K562 (cell line): ENCODE measurements at regions not wholly inside any gene's neighbourhood (a gene's known extent, or its start where the extent isn't known, plus 50 kb on each side); places are given as distances from the start of the nearest gene placed in this dataset.

Experiments
- ATAC-seq: fragments of 200-7000 bp; cut with Tn5 transposase; 3 replicates; pipeline ENCODE4 v1.9.1; 2020; ENCODE audit warnings: moderate library complexity
- BruUV-seq: library from RNA; stranded (reverse); fragments of 400-500 nt; replicated peaks from 2 replicates; lab custom pipeline; 2021; lab: Mats Ljungman, UMichigan
- CTCF ChIA-PET: fragments of 300-600 bp; formaldehyde crosslinking; extraction: SDS; loops from one replicate; lab custom pipeline; 2021; ENCODE audit warnings: low intra/inter-chr PET ratio; lab: Yijun Ruan, JAX
- POLR2A ChIA-PET: fragments of 300-600, 350-650 bp; sonication (Branson Sonifier 250); formaldehyde crosslinking; extraction: SDS; loops from one replicate; lab custom pipeline; 2021; ENCODE audit warnings: antibody characterized with exemption, inconsistent platforms; lab: Yijun Ruan, JAX
- DNase-seq, 4 experiments: peaks; one replicate each; pipeline versions ENCODE4 v3.0.0 to v3.0.0-alpha.2; 2011 to 2018; ENCODE audit warnings: low spot score in 3 of 4, mixed read lengths in 3 of 4; ENCODE audit errors: extremely low read depth in 1 of 4
- FAIRE-seq: peaks from 2 replicates; lab custom pipeline; 2011; peaks lifted over from hg19 to GRCh38; lab: Jason Lieb, UNC
- H2AFZ ChIP-seq: 2 replicates; pipeline ENCODE4 v1.6.0; 2011; ENCODE audit warnings: low read depth, low read length, control low read depth, inconsistent platforms
- H3K27ac ChIP-seq: fragments of 200-600 bp; 3 replicates; pipeline ENCODE4 v1.8.0; 2011; ENCODE audit warnings: low read depth, mild to moderate bottlenecking, control low read depth, inconsistent platforms, low read length, moderate library complexity, mixed read lengths; ENCODE audit errors: extremely low read depth
- H3K27me3 ChIP-seq, 2 experiments: fragments of 300-600 bp in 1 of 2; 2 replicates in 1 of 2; 3 replicates in 1 of 2; pipeline versions ENCODE4 v1.6.0 to v1.8.0; 2011; ENCODE audit warnings: inconsistent platforms in 2 of 2, low read length in 2 of 2, mild to moderate bottlenecking in 1 of 2, mixed read lengths in 1 of 2, moderate library complexity in 1 of 2; ENCODE audit not compliant: control insufficient read depth in 2 of 2, insufficient read depth in 2 of 2
- H3K36me3 ChIP-seq: fragments of 300-600 bp; 3 replicates; pipeline ENCODE4 v1.8.0; 2011; ENCODE audit warnings: mild to moderate bottlenecking, low read length, inconsistent platforms; ENCODE audit not compliant: control insufficient read depth, insufficient read depth
- H3K4me1 ChIP-seq, 2 experiments: fragments of 200-600 bp in 1 of 2; replicated peaks in 1 of 2; 2 replicates in 1 of 2; 3 replicates in 1 of 2; pipeline versions ENCODE4 v1.5.1 to v1.8.0; 2011; ENCODE audit warnings: inconsistent platforms in 2 of 2, low read length in 2 of 2, mild to moderate bottlenecking in 1 of 2, mixed read lengths in 1 of 2, moderate library complexity in 1 of 2; ENCODE audit not compliant: control insufficient read depth in 2 of 2, insufficient read depth in 2 of 2
- H3K4me2 ChIP-seq: 2 replicates; pipeline ENCODE4 v1.6.1; 2011; ENCODE audit warnings: low read length, control low read depth, inconsistent platforms, mixed read lengths; ENCODE audit not compliant: insufficient read depth
- H3K4me3 ChIP-seq: fragments of 200-600 bp; sonication (generic), shearing (Covaris generic); 2 replicates; pipeline ENCODE4 v1.5.1; 2016; ENCODE audit warnings: control low read depth, inconsistent platforms
- H3K79me2 ChIP-seq: fragments of 200-600 bp; 3 replicates; pipeline ENCODE4 v1.8.0; 2011; ENCODE audit warnings: low read length, inconsistent platforms; ENCODE audit not compliant: control insufficient read depth, insufficient read depth
- H3K9ac ChIP-seq, 2 experiments: 2 replicates each; pipeline versions ENCODE4 v1.6.0 to v1.6.1; 2011; ENCODE audit warnings: low read depth in 2 of 2, low read length in 2 of 2, control low read depth in 1 of 2, inconsistent platforms in 1 of 2, mild to moderate bottlenecking in 1 of 2, mixed read lengths in 1 of 2; ENCODE audit not compliant: insufficient read depth in 1 of 2
- H3K9me1 ChIP-seq: one replicate; pipeline ENCODE4 v1.6.0; 2011; ENCODE audit warnings: inconsistent platforms, mild to moderate bottlenecking, low read length, moderate library complexity; ENCODE audit not compliant: control insufficient read depth, insufficient read depth
- H3K9me3 ChIP-seq: replicated peaks from 2 replicates; pipeline ENCODE4 v1.5.1; 2011; ENCODE audit warnings: low read depth, low read length, inconsistent platforms; ENCODE audit not compliant: control insufficient read depth, insufficient read depth
- H4K20me1 ChIP-seq: replicated peaks from 2 replicates; pipeline ENCODE4 v1.6.1; 2011; ENCODE audit warnings: low read length, inconsistent platforms, mixed read lengths; ENCODE audit not compliant: control insufficient read depth, insufficient read depth
- EZH2 ChIP-seq: IDR thresholded peaks from 2 replicates; pipeline ENCODE4 v1.6.1; 2012; ENCODE audit warnings: low read depth, mild to moderate bottlenecking, inconsistent platforms, low read length, borderline replicate concordance
- HCFC1 ChIP-seq: IDR thresholded peaks from 2 replicates; pipeline ENCODE4 v1.6.1; 2012; ENCODE audit warnings: low read depth, low read length, improper control_type of control experiment
- ILF3 ChIP-seq: fragments of 450-650 bp; IDR thresholded peaks from 2 replicates; pipeline ENCODE4 v1.6.1; 2018; ENCODE audit warnings: antibody characterized with exemption, mild to moderate bottlenecking, moderate library complexity, borderline replicate concordance
- NFYB ChIP-seq: IDR thresholded peaks from 2 replicates; pipeline ENCODE4 v1.6.1; 2011; ENCODE audit warnings: mild to moderate bottlenecking, moderate library complexity; ENCODE audit not compliant: insufficient read length; ENCODE audit errors: extremely low read depth
- SAP30 ChIP-seq: fragments of 200-600 bp; sonication (generic); IDR thresholded peaks from 2 replicates; pipeline ENCODE4 v1.6.1; 2012; ENCODE audit warnings: borderline replicate concordance, low read depth, mild to moderate bottlenecking, moderate library complexity, low read length, control low read depth, inconsistent platforms; ENCODE audit not compliant: insufficient read depth, poor library complexity, severe bottlenecking
- SETDB1 ChIP-seq: IDR thresholded peaks from one replicate; pipeline ENCODE4 v1.6.1; 2012; ENCODE audit warnings: low read length, control low read depth, inconsistent platforms
- ZC3H8 ChIP-seq: fragments of 450-650 bp; IDR thresholded peaks from 2 replicates; pipeline ENCODE4 v1.6.1; 2017
- ZNF431 ChIP-seq: sonication (generic); formaldehyde crosslinking; IDR thresholded peaks from 2 replicates; pipeline ENCODE4 v1.8.0; 2022; ENCODE audit warnings: mild to moderate bottlenecking, missing genetic modification reagents
- ZNF785 ChIP-seq: fragments of 250-450 bp; sonication (Bioruptor Pico); IDR thresholded peaks from 2 replicates; pipeline ENCODE4 v1.4.0; 2020; ENCODE audit warnings: mild to moderate bottlenecking
- ZNF79 ChIP-seq: fragments of 250-450 bp; sonication (Bioruptor Pico); IDR thresholded peaks from 2 replicates; pipeline ENCODE4 v1.4.0; 2020; ENCODE audit warnings: low read depth, mild to moderate bottlenecking, moderate library complexity
- WGBS: fragments of 100-300 bp; shearing (Covaris generic); methylation state at CpG from one replicate; pipeline ENCODE4 v1.1.6; 2016; ENCODE audit warnings: low coverage, mixed read lengths; ENCODE audit not compliant: insufficient coverage; ENCODE audit errors: missing lambda C conversion rate; 5-methylcytosine and 5-hydroxymethylcytosine counted together
- in situ Hi-C: fragments of 300-500 bp; cut with MboI; formaldehyde crosslinking; loops from 4 replicates; pipeline ENCODE4 v1.15.0; 2018; ENCODE audit warnings: inconsistent platforms, mixed read lengths
- intact Hi-C: fragments of 100-400 bp; cut with micrococcal nuclease; formaldehyde crosslinking; loops from 2 replicates; pipeline ENCODE4 v1.14.2; 2022
- TF ChIP-seq, protein P1 (sequence below): fragments of 450-650 bp; formaldehyde crosslinking; IDR thresholded peaks from 2 replicates; pipeline ENCODE4 v1.4.0; 2020; ENCODE audit warnings: mild to moderate bottlenecking
- TF ChIP-seq, protein P2 (sequence below): sonication (generic); formaldehyde crosslinking; IDR thresholded peaks from 2 replicates; pipeline ENCODE4 v1.8.1; 2023; ENCODE audit warnings: mild to moderate bottlenecking, missing genetic modification reagents
- TF ChIP-seq, protein P3 (sequence below): fragments of 450-650 bp; IDR thresholded peaks from 2 replicates; pipeline ENCODE4 v1.6.1; 2018; ENCODE audit not compliant: partially characterized antibody

DNA sequence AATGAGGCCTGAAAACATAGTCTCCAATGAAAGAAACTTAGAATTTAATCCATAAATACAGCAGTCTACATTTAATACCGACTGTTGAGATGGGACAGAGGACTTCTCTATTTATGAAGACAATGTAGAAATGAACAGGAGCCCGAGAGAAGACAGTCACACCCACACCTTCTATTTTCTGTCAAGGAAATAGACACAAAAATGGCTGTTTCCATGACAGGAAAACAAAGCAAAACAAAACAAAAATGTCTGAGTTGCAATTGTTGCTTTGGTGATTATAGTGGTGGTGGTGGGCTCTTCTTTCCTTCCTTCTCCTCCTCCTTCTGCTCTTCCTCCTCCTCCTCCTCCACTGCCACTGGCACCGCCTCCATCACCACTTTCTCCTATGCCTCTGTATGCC is 72.3 kb upstream of the CCDC68 start:
- intact Hi-C loops (no loop called here), in situ Hi-C loops (no loop called here)
- ATAC-seq = no peak
- ChIA-PET POLR2A (interaction anchor here (0.6 kb wide), 1 partner anchor 17 kb away, joined by 4 read pairs; no protein-coding TSS in a partner anchor), CTCF (no interaction called here)
- Histone ChIP-seq H3K79me2 (no peaks in the 10 kb centered on the region), H3K4me1 (no peaks in the 10 kb centered on the region), H2AFZ (no peak overlapping the region), H3K9me1 (no peaks in the 10 kb centered on the region), H3K9me3 (no peaks in the 10 kb centered on the region), H3K9ac (no peak overlapping the region), H3K4me3 (no peak overlapping the region), H3K27me3 (no peaks in the 10 kb centered on the region; a peak in 1 of 5 replicates), H3K27ac (no peak overlapping the region), H4K20me1 (no peaks in the 10 kb centered on the region), H3K4me2 (no peak overlapping the region), H3K36me3 (no peaks in the 10 kb centered on the region)
- no peak for FAIRE-seq
- WGBS = 0% methylated on average over 3 of the region's 3 CpGs
- DNase-seq = no peak
- no TSS peak for BruUV-seq
- TF ChIP-seq, protein P1, sequence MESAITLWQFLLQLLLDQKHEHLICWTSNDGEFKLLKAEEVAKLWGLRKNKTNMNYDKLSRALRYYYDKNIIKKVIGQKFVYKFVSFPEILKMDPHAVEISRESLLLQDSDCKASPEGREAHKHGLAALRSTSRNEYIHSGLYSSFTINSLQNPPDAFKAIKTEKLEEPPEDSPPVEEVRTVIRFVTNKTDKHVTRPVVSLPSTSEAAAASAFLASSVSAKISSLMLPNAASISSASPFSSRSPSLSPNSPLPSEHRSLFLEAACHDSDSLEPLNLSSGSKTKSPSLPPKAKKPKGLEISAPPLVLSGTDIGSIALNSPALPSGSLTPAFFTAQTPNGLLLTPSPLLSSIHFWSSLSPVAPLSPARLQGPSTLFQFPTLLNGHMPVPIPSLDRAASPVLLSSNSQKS = no peak
- no peak for TF ChIP-seq ZNF785 (CRISPR knock-in tag)
- TF ChIP-seq SAP30 = no peak
- TF ChIP-seq ZNF431 (CRISPR knock-in tag) = no peak
- TF ChIP-seq ILF3 = no peak
- TF ChIP-seq, protein P2, sequence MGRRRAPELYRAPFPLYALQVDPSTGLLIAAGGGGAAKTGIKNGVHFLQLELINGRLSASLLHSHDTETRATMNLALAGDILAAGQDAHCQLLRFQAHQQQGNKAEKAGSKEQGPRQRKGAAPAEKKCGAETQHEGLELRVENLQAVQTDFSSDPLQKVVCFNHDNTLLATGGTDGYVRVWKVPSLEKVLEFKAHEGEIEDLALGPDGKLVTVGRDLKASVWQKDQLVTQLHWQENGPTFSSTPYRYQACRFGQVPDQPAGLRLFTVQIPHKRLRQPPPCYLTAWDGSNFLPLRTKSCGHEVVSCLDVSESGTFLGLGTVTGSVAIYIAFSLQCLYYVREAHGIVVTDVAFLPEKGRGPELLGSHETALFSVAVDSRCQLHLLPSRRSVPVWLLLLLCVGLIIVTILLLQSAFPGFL = no peak
- TF ChIP-seq, protein P3, sequence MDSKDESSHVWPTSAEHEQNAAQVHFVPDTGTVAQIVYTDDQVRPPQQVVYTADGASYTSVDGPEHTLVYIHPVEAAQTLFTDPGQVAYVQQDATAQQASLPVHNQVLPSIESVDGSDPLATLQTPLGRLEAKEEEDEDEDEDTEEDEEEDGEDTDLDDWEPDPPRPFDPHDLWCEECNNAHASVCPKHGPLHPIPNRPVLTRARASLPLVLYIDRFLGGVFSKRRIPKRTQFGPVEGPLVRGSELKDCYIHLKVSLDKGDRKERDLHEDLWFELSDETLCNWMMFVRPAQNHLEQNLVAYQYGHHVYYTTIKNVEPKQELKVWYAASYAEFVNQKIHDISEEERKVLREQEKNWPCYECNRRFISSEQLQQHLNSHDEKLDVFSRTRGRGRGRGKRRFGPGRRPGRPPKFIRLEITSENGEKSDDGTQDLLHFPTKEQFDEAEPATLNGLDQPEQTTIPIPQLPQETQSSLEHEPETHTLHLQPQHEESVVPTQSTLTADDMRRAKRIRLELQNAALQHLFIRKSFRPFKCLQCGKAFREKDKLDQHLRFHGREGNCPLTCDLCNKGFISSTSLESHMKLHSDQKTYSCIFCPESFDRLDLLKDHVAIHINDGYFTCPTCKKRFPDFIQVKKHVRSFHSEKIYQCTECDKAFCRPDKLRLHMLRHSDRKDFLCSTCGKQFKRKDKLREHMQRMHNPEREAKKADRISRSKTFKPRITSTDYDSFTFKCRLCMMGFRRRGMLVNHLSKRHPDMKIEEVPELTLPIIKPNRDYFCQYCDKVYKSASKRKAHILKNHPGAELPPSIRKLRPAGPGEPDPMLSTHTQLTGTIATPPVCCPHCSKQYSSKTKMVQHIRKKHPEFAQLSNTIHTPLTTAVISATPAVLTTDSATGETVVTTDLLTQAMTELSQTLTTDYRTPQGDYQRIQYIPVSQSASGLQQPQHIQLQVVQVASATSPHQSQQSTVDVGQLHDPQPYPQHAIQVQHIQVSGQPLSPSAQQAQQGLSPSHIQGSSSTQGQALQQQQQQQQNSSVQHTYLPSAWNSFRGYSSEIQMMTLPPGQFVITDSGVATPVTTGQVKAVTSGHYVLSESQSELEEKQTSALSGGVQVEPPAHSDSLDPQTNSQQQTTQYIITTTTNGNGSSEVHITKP = no peak
- TF ChIP-seq EZH2 = no peak
- no peak for TF ChIP-seq SETDB1
- no peak for TF ChIP-seq HCFC1
- TF ChIP-seq ZC3H8 = no peak
- TF ChIP-seq NFYB = no peak
- no peak for TF ChIP-seq ZNF79 (CRISPR knock-in tag)
